PC-3 (cell line): ENCODE measurements at regions not wholly inside any gene's neighbourhood (a gene's known extent, or its start where the extent isn't known, plus 50 kb on each side); places are given as distances from the start of the nearest gene placed in this dataset.

Experiments used
- ATAC-seq: fragments of 200-7000 bp; cut with Tn5 transposase; 2 replicates; pipeline ENCODE4 v1.9.1; 2020; ENCODE audit warnings: mild to moderate bottlenecking, moderate library complexity
- BruUV-seq: library from RNA; stranded (reverse); fragments of 400-500 nt; replicated peaks from 2 replicates; lab custom pipeline; 2021; lab: Mats Ljungman, UMichigan
- CTCF ChIA-PET: fragments of 300-600 bp; sonication (Branson Sonifier 250); formaldehyde crosslinking; loops from one replicate; lab custom pipeline; 2022; ENCODE audit warnings: antibody characterized with exemption; lab: Charles Lee
- POLR2A ChIA-PET: fragments of 300-600 bp; sonication (Branson Sonifier 250); formaldehyde crosslinking; loops from one replicate; lab custom pipeline; 2022; ENCODE audit warnings: antibody characterized with exemption; ENCODE audit not compliant: unreplicated experiment; lab: Charles Lee
- DNase-seq: peaks from one replicate; pipeline ENCODE4 v3.0.0-alpha.2; 2015
- H2AFZ ChIP-seq: fragments of 300-600 bp; sonication (generic); 2 replicates; pipeline ENCODE4 v1.6.0; 2016; ENCODE audit warnings: antibody characterized with exemption, low read length
- H3F3A ChIP-seq: fragments of 300-600 bp; sonication (generic); one replicate; pipeline ENCODE4 v1.6.0; 2017; ENCODE audit warnings: antibody characterized with exemption, low read length, control low read depth, mild to moderate bottlenecking; ENCODE audit not compliant: unreplicated experiment
- H3K27ac ChIP-seq: fragments of 300-600 bp; sonication (generic); 2 replicates; pipeline ENCODE4 v1.5.1; 2016; ENCODE audit warnings: mild to moderate bottlenecking, low read length
- H3K27me3 ChIP-seq: fragments of 300-600 bp; sonication (generic); 2 replicates; pipeline ENCODE4 v1.6.1; 2016; ENCODE audit warnings: low read length, mixed read lengths
- H3K36me3 ChIP-seq: fragments of 300-600 bp; sonication (generic); 2 replicates; pipeline ENCODE4 v1.6.1; 2016; ENCODE audit warnings: low read depth, mixed run types, low read length, mixed read lengths
- H3K4me1 ChIP-seq: fragments of 300-600 bp; sonication (generic); 2 replicates; pipeline ENCODE4 v1.5.1; 2016; ENCODE audit warnings: low read length; ENCODE audit not compliant: insufficient read depth
- H3K4me2 ChIP-seq: fragments of 300-600 bp; sonication (generic); 2 replicates; pipeline ENCODE4 v1.6.0; 2016; ENCODE audit warnings: low read length
- H3K4me3 ChIP-seq: fragments of 300-600 bp; sonication (generic); 2 replicates; pipeline ENCODE4 v1.5.1; 2016; ENCODE audit warnings: mild to moderate bottlenecking, low read length, mixed read lengths
- H3K79me2 ChIP-seq: fragments of 300-600 bp; sonication (generic); 2 replicates; pipeline ENCODE4 v1.6.1; 2017; ENCODE audit warnings: low read length, mixed read lengths
- H3K9ac ChIP-seq: fragments of 300-600 bp; sonication (generic); 2 replicates; pipeline ENCODE4 v1.6.0; 2016; ENCODE audit warnings: mild to moderate bottlenecking, low read length
- H3K9me2 ChIP-seq: fragments of 300-600 bp; sonication (generic); replicated peaks from 2 replicates; pipeline ENCODE4 v1.6.1; 2016; ENCODE audit warnings: mixed run types, low read length, mixed read lengths
- H3K9me3 ChIP-seq: fragments of 300-600 bp; sonication (generic); 2 replicates; pipeline ENCODE4 v1.6.1; 2016; ENCODE audit warnings: low read length, mixed read lengths
- H4K20me1 ChIP-seq: fragments of 300-600 bp; sonication (generic); 2 replicates; pipeline ENCODE4 v1.6.1; 2016; ENCODE audit warnings: low read length, mixed read lengths
- CTCF ChIP-seq: fragments of 300-600 bp; sonication (generic); conservative IDR thresholded peaks from 2 replicates; pipeline ENCODE4 v1.5.1; 2017; ENCODE audit warnings: antibody characterized with exemption, low read depth, mild to moderate bottlenecking, low read length
- EZH2 ChIP-seq: fragments of 300-600 bp; sonication (generic); IDR thresholded peaks from one replicate; pipeline ENCODE4 v1.6.1; 2017; ENCODE audit warnings: antibody characterized with exemption, mild to moderate bottlenecking, low read length; ENCODE audit not compliant: unreplicated experiment
- EZH2phosphoT487 ChIP-seq: fragments of 300-600 bp; sonication (generic); IDR thresholded peaks from 2 replicates; pipeline ENCODE4 v1.6.1; 2018; ENCODE audit warnings: mild to moderate bottlenecking, antibody characterized with exemption, low read length, borderline replicate concordance
- intact Hi-C: fragments of 100-400 bp; cut with micrococcal nuclease; formaldehyde crosslinking; loops from 2 replicates; pipeline ENCODE4 v1.9.0; 2023

- intact Hi-C loops = no loop called here
- H3K27me3 ChIP-seq = no peaks in the 10 kb centered on the region
- H3K4me2 ChIP-seq = no peak overlapping the region
- POLR2A ChIA-PET = no interaction called here
- no peaks in the 10 kb centered on the region for H3F3A ChIP-seq
- no peak overlapping the region for H3K4me3 ChIP-seq
- no peaks in the 10 kb centered on the region for H3K9me3 ChIP-seq
- no peak overlapping the region for H2AFZ ChIP-seq
- no peak for TF ChIP-seq EZH2
- TF ChIP-seq EZH2phosphoT487 = no peak
- no peak for TF ChIP-seq CTCF
- no TSS peak for BruUV-seq
- CTCF ChIA-PET = no interaction called here
- H3K9ac ChIP-seq = no peak overlapping the region
- H3K4me1 ChIP-seq = no peaks in the 10 kb centered on the region
- DNase-seq = no peak
- H3K9me2 ChIP-seq = no peaks in the 10 kb centered on the region
- no peaks in the 10 kb centered on the region for H4K20me1 ChIP-seq
- ATAC-seq = no peak
- no peak overlapping the region for H3K27ac ChIP-seq
- no peaks in the 10 kb centered on the region for H3K79me2 ChIP-seq
- H3K36me3 ChIP-seq = no peaks in the 10 kb centered on the region
These were observed 260.0 kb downstream of the SI start for GRCh38 chr3:164818318-164818717.

- ChIA-PET POLR2A (no interaction called here), CTCF (no interaction called here)
- no peaks in the 10 kb centered on the region for H3K79me2 ChIP-seq
- DNase-seq = no peak
- H3F3A ChIP-seq = no peaks in the 10 kb centered on the region
- intact Hi-C loops = no loop called here
- no peak overlapping the region for H3K27ac ChIP-seq
- no peak for ATAC-seq
- H2AFZ ChIP-seq = no peak overlapping the region
- TF ChIP-seq EZH2 = no peak
- no peak for TF ChIP-seq CTCF
- TF ChIP-seq EZH2phosphoT487 = no peak
- no peaks in the 10 kb centered on the region for H3K9me3 ChIP-seq
- H3K27me3 ChIP-seq = no peaks in the 10 kb centered on the region
- no peak overlapping the region for H3K9ac ChIP-seq
- no TSS peak for BruUV-seq
- no peaks in the 10 kb centered on the region for H3K9me2 ChIP-seq
- no peaks in the 10 kb centered on the region for H3K36me3 ChIP-seq
- H3K4me1 ChIP-seq = no peaks in the 10 kb centered on the region
- no peak overlapping the region for H3K4me3 ChIP-seq
- H3K4me2 ChIP-seq = no peak overlapping the region
- H4K20me1 ChIP-seq = no peaks in the 10 kb centered on the region
These were observed 264.2 kb downstream of the SI start for GRCh38 chr3:164814106-164814505.

GRCh38 chr3:164812042-164812441 lies 266.3 kb downstream of the SI start:
- Histone ChIP-seq H3K9me3 (no peaks in the 10 kb centered on the region), H3K36me3 (no peaks in the 10 kb centered on the region), H3F3A (no peaks in the 10 kb centered on the region), H3K9ac (no peak overlapping the region), H3K4me2 (no peak overlapping the region), H2AFZ (no peak overlapping the region), H4K20me1 (no peaks in the 10 kb centered on the region), H3K79me2 (no peaks in the 10 kb centered on the region), H3K4me1 (no peaks in the 10 kb centered on the region), H3K4me3 (no peak overlapping the region), H3K27me3 (no peaks in the 10 kb centered on the region), H3K27ac (no peak overlapping the region), H3K9me2 (no peaks in the 10 kb centered on the region)
- TF ChIP-seq CTCF = no peak
- TF ChIP-seq EZH2 = no peak
- TF ChIP-seq EZH2phosphoT487 = no peak
- BruUV-seq = no TSS peak
- ATAC-seq (no peak), DNase-seq (no peak)
- intact Hi-C loops = no loop called here
- CTCF ChIA-PET = no interaction called here
- POLR2A ChIA-PET = no interaction called here
